ENCODE measurements at regions not wholly inside any gene's neighbourhood (a gene's known extent, or its start where the extent isn't known, plus 50 kb on each side); places are given as distances from the start of the nearest gene placed in this dataset.

GRCh38 chr2:172345956-172346555 is 81.3 kb upstream of the ITGA6 start:
- H3K36me3 ChIP-seq (ENCODE audit: control insufficient read depth in 2 of 4, insufficient read depth in 4 of 4, low read length in 3 of 4) = no peaks in the 10 kb centered on the region
- H3K27ac ChIP-seq (ENCODE audit: low read depth, low read length) = no peak overlapping the region
- 92% methylated on average over 1 of the region's 1 CpG; no CpG with 5 or more reads in 1 of the 2 experiments for WGBS, 2 experiments (ENCODE audit: extremely low coverage in 1 of 2, insufficient coverage in 1 of 2, insufficient read length in 1 of 2, insufficient replicate concordance in 2 of 2, low coverage in 1 of 2, low lambda C conversion rate in 2 of 2, missing lambda C conversion rate in 1 of 2)
- H2BK120ac ChIP-seq (replicated peaks; ENCODE audit: low read depth, low read length) = no peak overlapping the region
- no peak for TF ChIP-seq NANOG (IDR thresholded peaks at IDR 0.05; ENCODE audit: insufficient read depth, low read depth, low read length, poor library complexity, severe bottlenecking)
- TF ChIP-seq EGR1 (IDR thresholded peaks at IDR 0.05; ENCODE audit: borderline replicate concordance, low read depth, low read length) = no peak
- TF ChIP-seq BACH1 (IDR thresholded peaks at IDR 0.05; ENCODE audit: low read length) = no peak
- TF ChIP-seq MAFK (IDR thresholded peaks at IDR 0.05; ENCODE audit: low read depth, low read length) = no peak
- TF ChIP-seq TAF7 (optimal IDR thresholded peaks at IDR 0.05; ENCODE audit: borderline replicate concordance, low read depth, low read length) = no peak
- no peak for TF ChIP-seq SP4 (IDR thresholded peaks at IDR 0.05; ENCODE audit: low read length)
- no peak for TF ChIP-seq CBX8 (IDR thresholded peaks at IDR 0.05; ENCODE audit: borderline replicate concordance, low read depth, low read length)
- no peak for TF ChIP-seq FOSL1 (IDR thresholded peaks at IDR 0.05; ENCODE audit: insufficient read depth, low read depth, low read length)
- H3K14ac ChIP-seq (ENCODE audit: insufficient read length) = no peak overlapping the region
- POLR2A ChIA-PET (ENCODE audit: partially characterized antibody) = interaction anchor here (0.6 kb wide), 1 partner anchor 164 kb away, joined by 3 read pairs; no protein-coding TSS in a partner anchor
- no peak overlapping the region for H3K9ac ChIP-seq (replicated peaks in 1 of 4; ENCODE audit: extremely low read depth in 1 of 4, low read depth in 3 of 4, low read length in 3 of 4)
- no peak overlapping the region for H4K5ac ChIP-seq (ENCODE audit: insufficient read length, low read depth, low read length)
- no peak overlapping the region for H3K4me3 ChIP-seq (ENCODE audit: extremely low read depth in 1 of 4, insufficient read depth in 2 of 4, low read depth in 3 of 4, low read length in 4 of 4)
- peaks cover 10% of the 10 kb centered on the region in 2 experiments for H3K9me3 ChIP-seq (ENCODE audit: insufficient read depth in 2 of 2, low read depth in 1 of 2, low read length in 1 of 2)
- no peak overlapping the region for H2BK20ac ChIP-seq (ENCODE audit: low read length)
- no peak overlapping the region for H3K56ac ChIP-seq (replicated peaks; ENCODE audit: insufficient read length, low read depth, low read length)
- no peak overlapping the region for H4K8ac ChIP-seq (ENCODE audit: extremely low read depth, insufficient read depth, low read length)
- H3K4me1 ChIP-seq (replicated peaks in 1 of 4; ENCODE audit: control insufficient read depth in 3 of 4, insufficient read depth in 4 of 4, low read length in 3 of 4) = peaks cover 0 to 3% (median 1%) of the 10 kb centered on the region in 4 experiments; a peak in 1 of 7 replicates
- no peaks in the 10 kb centered on the region for H3K27me3 ChIP-seq (replicated peaks in 1 of 4; ENCODE audit: control insufficient read depth in 3 of 4, extremely low read depth in 1 of 4, insufficient read depth in 3 of 4, low read length in 3 of 4)
- no peak overlapping the region for H2AFZ ChIP-seq (ENCODE audit: low read length)
- no peak overlapping the region for H3K4me2 ChIP-seq (ENCODE audit: insufficient read depth in 1 of 2, low read depth in 2 of 2, low read length in 2 of 2)
- H2BK12ac ChIP-seq (ENCODE audit: low read depth, low read length) = no peak overlapping the region
- H2BK5ac ChIP-seq (ENCODE audit: low read depth, low read length) = no peak overlapping the region
- no peaks in the 10 kb centered on the region for H3K79me2 ChIP-seq (ENCODE audit: control insufficient read depth in 1 of 2, insufficient read depth in 2 of 2, low read length in 2 of 2)
- no peak overlapping the region for H3K18ac ChIP-seq (ENCODE audit: extremely low read depth, low read length)
- H4K20me1 ChIP-seq (replicated peaks in 1 of 2; ENCODE audit: control insufficient read depth in 1 of 2, insufficient read depth in 2 of 2, low read length in 2 of 2) = no peaks in the 10 kb centered on the region
- no peaks in the 10 kb centered on the region for H3K23me2 ChIP-seq (ENCODE audit: low read depth, low read length)
- no peak overlapping the region for H4K91ac ChIP-seq (replicated peaks; ENCODE audit: insufficient read length, low read length)
- no peak overlapping the region for H3K4ac ChIP-seq (replicated peaks; ENCODE audit: insufficient read length, low read depth, low read length)
- no peak overlapping the region for H2BK15ac ChIP-seq (ENCODE audit: low read length)
- no peak overlapping the region for H3K23ac ChIP-seq (ENCODE audit: insufficient read length)
- H2AK5ac ChIP-seq (ENCODE audit: low read depth, low read length) = no peak overlapping the region
- FAIRE-seq = no peak
- no peak for DNase-seq (ENCODE audit: low read depth in 1 of 2, low spot score in 2 of 2)
- no peaks in the 10 kb centered on the region for H3K79me1 ChIP-seq (ENCODE audit: low read depth, low read length)
- CTCF ChIA-PET (ENCODE audit: partially characterized antibody) = no interaction called here
